Prostate gland (tissue), 2 donors: ENCODE measurements at regions not wholly inside any gene's neighbourhood (a gene's known extent, or its start where the extent isn't known, plus 50 kb on each side); places are given as distances from the start of the nearest gene placed in this dataset.

Source experiments
- DNase-seq: peaks from one replicate; pipeline ENCODE4 v3.0.0-alpha.2; 2019; ENCODE audit warnings: low spot score
- H3K27ac ChIP-seq, 2 donors: fragments of 200-600 bp; sonication (generic); 2 replicates each; pipeline ENCODE4 v1.5.1; 2017 to 2019
- H3K27me3 ChIP-seq: fragments of 200-600 bp; sonication (generic); replicated peaks from 2 replicates; pipeline ENCODE4 v1.5.1; 2019; ENCODE audit not compliant: insufficient read depth
- H3K36me3 ChIP-seq, 2 donors: fragments of 200-600 bp; sonication (generic); 1 replicate in 1 of 2; 2 replicates in 1 of 2; pipeline versions ENCODE4 v1.5.1 to v1.8.1; 2017 to 2019
- H3K4me1 ChIP-seq: fragments of 200-600 bp; sonication (generic); replicated peaks from 2 replicates; pipeline ENCODE4 v1.5.1; 2019
- H3K4me3 ChIP-seq, 2 donors: fragments of 200-600 bp; sonication (generic); 2 replicates each; pipeline ENCODE4 v1.5.1; 2017 to 2019
- H3K9me3 ChIP-seq: fragments of 200-600 bp; sonication (generic); 2 replicates; pipeline ENCODE4 v1.5.1; 2017
- POLR2A ChIP-seq: fragments of 450-650 bp; IDR thresholded peaks from one replicate; pipeline ENCODE4 v1.6.1; 2016; ENCODE audit warnings: antibody characterized with exemption, mild to moderate bottlenecking
- POLR2AphosphoS5 ChIP-seq: sonication (generic); formaldehyde crosslinking; IDR thresholded peaks from one replicate; pipeline ENCODE4 v1.6.1; 2017; ENCODE audit warnings: antibody characterized with exemption
- WGBS: methylation state at CpG from one replicate; pipeline ENCODE4 v1.1.5; 2018; 5-methylcytosine and 5-hydroxymethylcytosine counted together
- intact Hi-C: fragments of 100-400 bp; cut with DNase I; formaldehyde crosslinking; loops from one replicate; pipeline ENCODE4 v1.14.2; 2022
- TF ChIP-seq, protein P1 (sequence below), 4 experiments: fragments of 200-600 bp in 2 of 4; fragments of 450-650 bp in 2 of 4; sonication (generic) in 2 of 4; IDR thresholded peaks; 1 replicate in 3 of 4; 2 replicates in 1 of 4; pipeline ENCODE4 v1.5.1; 2016 to 2019; ENCODE audit warnings: antibody characterized with exemption in 4 of 4, mild to moderate bottlenecking in 2 of 4, moderate library complexity in 2 of 4

GRCh38 chr11:70739811-70740487 lies 341.6 kb downstream of the CTTN start:
- Histone ChIP-seq H3K9me3 (no peaks in the 10 kb centered on the region), H3K36me3 (no peaks in the 10 kb centered on the region), H3K4me3 (no peak overlapping the region), H3K27ac (no peak overlapping the region), H3K27me3 (no peaks in the 10 kb centered on the region), H3K4me1 (no peaks in the 10 kb centered on the region)
- DNase-seq = no peak
- intact Hi-C loops = no loop called here
- no peak for TF ChIP-seq POLR2AphosphoS5
- TF ChIP-seq, protein P1, sequence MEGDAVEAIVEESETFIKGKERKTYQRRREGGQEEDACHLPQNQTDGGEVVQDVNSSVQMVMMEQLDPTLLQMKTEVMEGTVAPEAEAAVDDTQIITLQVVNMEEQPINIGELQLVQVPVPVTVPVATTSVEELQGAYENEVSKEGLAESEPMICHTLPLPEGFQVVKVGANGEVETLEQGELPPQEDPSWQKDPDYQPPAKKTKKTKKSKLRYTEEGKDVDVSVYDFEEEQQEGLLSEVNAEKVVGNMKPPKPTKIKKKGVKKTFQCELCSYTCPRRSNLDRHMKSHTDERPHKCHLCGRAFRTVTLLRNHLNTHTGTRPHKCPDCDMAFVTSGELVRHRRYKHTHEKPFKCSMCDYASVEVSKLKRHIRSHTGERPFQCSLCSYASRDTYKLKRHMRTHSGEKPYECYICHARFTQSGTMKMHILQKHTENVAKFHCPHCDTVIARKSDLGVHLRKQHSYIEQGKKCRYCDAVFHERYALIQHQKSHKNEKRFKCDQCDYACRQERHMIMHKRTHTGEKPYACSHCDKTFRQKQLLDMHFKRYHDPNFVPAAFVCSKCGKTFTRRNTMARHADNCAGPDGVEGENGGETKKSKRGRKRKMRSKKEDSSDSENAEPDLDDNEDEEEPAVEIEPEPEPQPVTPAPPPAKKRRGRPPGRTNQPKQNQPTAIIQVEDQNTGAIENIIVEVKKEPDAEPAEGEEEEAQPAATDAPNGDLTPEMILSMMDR (IDR thresholded peaks at IDR 0.05) = no peak
- TF ChIP-seq POLR2A = no peak
- WGBS = 76% methylated on average over 20 of the region's 20 CpGs

- Histone ChIP-seq H3K27ac (no peak overlapping the region), H3K4me3 (no peak overlapping the region), H3K4me1 (no peaks in the 10 kb centered on the region), H3K36me3 (no peaks in the 10 kb centered on the region), H3K9me3 (no peaks in the 10 kb centered on the region), H3K27me3 (no peaks in the 10 kb centered on the region)
- intact Hi-C loops = no loop called here
- TF ChIP-seq, protein P1 (IDR thresholded peaks at IDR 0.05) = no peak
- TF ChIP-seq POLR2AphosphoS5 = no peak
- no peak for TF ChIP-seq POLR2A
- no peak for DNase-seq
- 46% methylated on average over 6 of the region's 6 CpGs for WGBS
Observed at GRCh38 chr11:70740488-70740851, 342.1 kb downstream of the CTTN start.

DNA sequence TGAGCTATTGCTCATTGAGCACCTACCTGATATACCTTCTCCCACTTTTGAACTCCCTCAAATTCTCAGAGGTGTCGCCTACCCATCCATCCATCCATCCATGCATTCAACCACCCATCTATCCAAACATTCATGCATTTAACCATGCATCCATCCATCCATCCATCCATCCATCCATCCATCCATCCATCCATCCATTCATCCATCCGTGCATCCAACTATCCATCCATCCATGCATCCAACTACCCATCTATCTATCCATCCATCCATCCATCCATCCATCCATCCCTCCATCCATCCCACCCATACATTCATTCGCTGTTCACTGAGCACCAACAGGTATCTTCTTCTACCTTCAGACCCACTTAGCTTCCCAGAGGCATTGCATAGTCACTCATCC lies 342.8 kb downstream of the CTTN start:
- intact Hi-C loops = no loop called here
- DNase-seq = no peak
- TF ChIP-seq, protein P1 (IDR thresholded peaks at IDR 0.05) = no peak
- TF ChIP-seq POLR2AphosphoS5 (no peak), POLR2A (no peak)
- WGBS = 91% methylated on average over 3 of the region's 3 CpGs
- H3K36me3 ChIP-seq = no peaks in the 10 kb centered on the region
- no peak overlapping the region for H3K4me3 ChIP-seq
- no peaks in the 10 kb centered on the region for H3K9me3 ChIP-seq
- H3K4me1 ChIP-seq = no peaks in the 10 kb centered on the region
- H3K27me3 ChIP-seq = no peaks in the 10 kb centered on the region
- no peak overlapping the region for H3K27ac ChIP-seq

DNA sequence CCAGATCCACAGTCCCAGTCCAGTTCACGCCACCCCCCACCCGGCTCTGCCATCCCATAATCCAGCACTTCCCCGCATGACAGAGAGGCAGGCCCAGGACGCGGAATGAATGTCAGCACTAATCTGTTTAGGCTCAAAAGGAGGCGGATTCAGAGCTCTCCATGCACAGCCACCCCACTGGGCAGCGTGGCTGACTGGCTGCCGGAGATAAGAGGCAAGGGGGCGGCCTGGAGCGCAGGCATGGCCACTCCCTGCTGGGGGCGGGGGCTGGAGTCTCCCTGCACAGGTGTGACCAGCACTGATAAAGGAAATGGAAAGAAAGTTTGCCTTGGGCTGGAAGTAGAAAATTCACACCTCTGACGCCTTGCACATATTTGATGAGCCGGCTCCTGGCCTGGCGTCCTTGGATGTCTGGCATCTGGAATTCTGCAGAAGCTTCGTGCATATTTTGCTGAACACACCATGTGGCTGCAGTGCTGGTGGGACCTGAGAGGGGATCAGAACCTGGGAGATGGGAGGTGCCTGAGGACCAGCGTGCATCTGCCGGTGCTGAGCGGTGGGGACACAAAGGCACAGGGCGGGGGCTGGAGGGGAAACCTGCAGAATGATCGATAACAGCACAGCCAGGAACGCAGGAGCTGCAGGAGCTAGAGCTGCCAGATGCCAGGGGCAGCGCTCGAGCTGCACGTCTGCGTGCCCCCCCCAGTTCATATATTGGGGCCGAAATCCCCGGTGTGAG lies 344.4 kb downstream of the CTTN start:
- no peaks in the 10 kb centered on the region for H3K27me3 ChIP-seq
- no peaks in the 10 kb centered on the region for H3K36me3 ChIP-seq
- intact Hi-C loops = no loop called here

More for the DNA sequence above, 344.4 kb downstream of the CTTN start:
- Histone ChIP-seq H3K27ac (no peak overlapping the region), H3K9me3 (no peaks in the 10 kb centered on the region), H3K4me3 (no peak overlapping the region), H3K4me1 (no peaks in the 10 kb centered on the region)
- 61% methylated on average over 26 of the region's 27 CpGs for WGBS
- DNase-seq = no peak
- TF ChIP-seq POLR2A = no peak
- TF ChIP-seq POLR2AphosphoS5 = no peak
- TF ChIP-seq, protein P1 (IDR thresholded peaks at IDR 0.05) = no peak
